ENCODE measurements at regions not wholly inside any gene's neighbourhood (a gene's known extent, or its start where the extent isn't known, plus 50 kb on each side); places are given as distances from the start of the nearest gene placed in this dataset.

DNA sequence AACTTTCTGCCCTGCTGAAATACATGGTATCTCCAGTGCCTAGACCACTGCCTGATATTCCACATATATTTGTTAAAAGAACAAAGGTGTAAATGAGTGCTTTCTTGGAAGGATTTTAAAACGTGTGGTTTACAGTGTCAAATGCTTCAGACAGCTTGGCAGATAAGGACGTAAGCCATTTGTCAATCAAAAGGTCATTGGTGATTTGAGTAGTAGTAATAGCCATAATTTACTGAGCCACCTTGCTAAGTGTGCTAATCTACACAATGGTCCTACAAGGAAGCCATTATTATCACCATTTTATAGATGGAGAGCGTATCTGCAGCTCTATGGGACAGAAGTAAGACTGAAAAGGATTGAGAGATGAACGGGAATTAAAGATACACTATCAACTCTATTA lies 186.8 kb upstream of the MPPED2 start:
- Histone ChIP-seq H3K56ac (ENCODE audit: extremely low read depth, insufficient read depth, low read length) (no peak overlapping the region), H2BK5ac (ENCODE audit: low read depth, low read length, poor library complexity, severe bottlenecking) (no peak overlapping the region), H3K14ac (replicated peaks; ENCODE audit: low read depth, low read length) (no peak overlapping the region), H3K18ac (ENCODE audit: low read depth, low read length) (no peak overlapping the region), H2BK15ac (ENCODE audit: low read depth, low read length) (no peak overlapping the region), H3K36me3 (ENCODE audit: control insufficient read depth, insufficient read depth, low read length) (no peaks in the 10 kb centered on the region), H3K4ac (ENCODE audit: low read depth, low read length) (no peak overlapping the region), H2AK9ac (replicated peaks; ENCODE audit: low read depth, low read length, poor library complexity) (no peak overlapping the region), H3K27me3 (ENCODE audit: control insufficient read depth, insufficient read depth, low read length) (no peaks in the 10 kb centered on the region), H3K4me2 (ENCODE audit: low read depth, low read length) (no peak overlapping the region), H4K20me1 (ENCODE audit: insufficient read depth, low read length) (no peaks in the 10 kb centered on the region), H3K4me3 (ENCODE audit: insufficient read depth, low read depth, low read length) (no peak overlapping the region), H2AK5ac (ENCODE audit: low read depth, low read length) (no peak overlapping the region), H3K9ac (ENCODE audit: low read depth, low read length) (no peak overlapping the region), H3K27ac (ENCODE audit: insufficient read depth, low read length) (no peak overlapping the region), H2AFZ (replicated peaks; ENCODE audit: low read length, poor library complexity) (no peak overlapping the region), H4K5ac (ENCODE audit: low read depth, low read length) (no peak overlapping the region), H3K23ac (ENCODE audit: low read depth, low read length) (no peak overlapping the region), H4K91ac (ENCODE audit: insufficient read depth, low read depth, low read length) (no peak overlapping the region), H3K9me3 (ENCODE audit: control insufficient read depth, insufficient read depth, low read length) (no peaks in the 10 kb centered on the region), H3K79me1 (ENCODE audit: low read depth in 1 of 2, low read length in 2 of 2) (no peaks in the 10 kb centered on the region), H3K9me1 (ENCODE audit: insufficient read depth, low read length) (no peaks in the 10 kb centered on the region), H4K8ac (ENCODE audit: low read depth in 2 of 2, low read length in 2 of 2) (no peak overlapping the region), H2BK20ac (ENCODE audit: low read depth, low read length) (no peak overlapping the region), H3K4me1 (ENCODE audit: control insufficient read depth, insufficient read depth, low read length) (no peaks in the 10 kb centered on the region), H2BK120ac (ENCODE audit: low read depth, low read length) (no peak overlapping the region)
- TF ChIP-seq MXI1 (IDR thresholded peaks at IDR 0.05; ENCODE audit: borderline replicate concordance, low read depth, low read length) (no peak), BHLHE40 (IDR thresholded peaks at IDR 0.05; ENCODE audit: low read depth, low read length) (no peak), NFE2L2 (IDR thresholded peaks at IDR 0.05; ENCODE audit: low read depth, low read length) (no peak), RFX5 (IDR thresholded peaks at IDR 0.05; ENCODE audit: low read depth, low read length) (no peak), POLR2A (IDR thresholded peaks at IDR 0.05; ENCODE audit: low read depth, low read length) (no peak), RCOR1 (IDR thresholded peaks at IDR 0.05; ENCODE audit: insufficient replicate concordance, low read length) (no peak), CEBPB (IDR thresholded peaks at IDR 0.05; ENCODE audit: low read depth, low read length) (no peak), FOS (IDR thresholded peaks at IDR 0.05; ENCODE audit: low read depth, low read length) (no peak)
- TF ChIP-seq, protein P1, sequence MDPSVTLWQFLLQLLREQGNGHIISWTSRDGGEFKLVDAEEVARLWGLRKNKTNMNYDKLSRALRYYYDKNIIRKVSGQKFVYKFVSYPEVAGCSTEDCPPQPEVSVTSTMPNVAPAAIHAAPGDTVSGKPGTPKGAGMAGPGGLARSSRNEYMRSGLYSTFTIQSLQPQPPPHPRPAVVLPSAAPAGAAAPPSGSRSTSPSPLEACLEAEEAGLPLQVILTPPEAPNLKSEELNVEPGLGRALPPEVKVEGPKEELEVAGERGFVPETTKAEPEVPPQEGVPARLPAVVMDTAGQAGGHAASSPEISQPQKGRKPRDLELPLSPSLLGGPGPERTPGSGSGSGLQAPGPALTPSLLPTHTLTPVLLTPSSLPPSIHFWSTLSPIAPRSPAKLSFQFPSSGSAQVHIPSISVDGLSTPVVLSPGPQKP (IDR thresholded peaks at IDR 0.05; ENCODE audit: borderline replicate concordance, low read depth, low read length), result no peak
- TF ChIP-seq, protein P2, sequence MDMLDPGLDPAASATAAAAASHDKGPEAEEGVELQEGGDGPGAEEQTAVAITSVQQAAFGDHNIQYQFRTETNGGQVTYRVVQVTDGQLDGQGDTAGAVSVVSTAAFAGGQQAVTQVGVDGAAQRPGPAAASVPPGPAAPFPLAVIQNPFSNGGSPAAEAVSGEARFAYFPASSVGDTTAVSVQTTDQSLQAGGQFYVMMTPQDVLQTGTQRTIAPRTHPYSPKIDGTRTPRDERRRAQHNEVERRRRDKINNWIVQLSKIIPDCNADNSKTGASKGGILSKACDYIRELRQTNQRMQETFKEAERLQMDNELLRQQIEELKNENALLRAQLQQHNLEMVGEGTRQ (IDR thresholded peaks at IDR 0.05; ENCODE audit: low read depth, low read length), result no peak
- TF ChIP-seq, protein P3, sequence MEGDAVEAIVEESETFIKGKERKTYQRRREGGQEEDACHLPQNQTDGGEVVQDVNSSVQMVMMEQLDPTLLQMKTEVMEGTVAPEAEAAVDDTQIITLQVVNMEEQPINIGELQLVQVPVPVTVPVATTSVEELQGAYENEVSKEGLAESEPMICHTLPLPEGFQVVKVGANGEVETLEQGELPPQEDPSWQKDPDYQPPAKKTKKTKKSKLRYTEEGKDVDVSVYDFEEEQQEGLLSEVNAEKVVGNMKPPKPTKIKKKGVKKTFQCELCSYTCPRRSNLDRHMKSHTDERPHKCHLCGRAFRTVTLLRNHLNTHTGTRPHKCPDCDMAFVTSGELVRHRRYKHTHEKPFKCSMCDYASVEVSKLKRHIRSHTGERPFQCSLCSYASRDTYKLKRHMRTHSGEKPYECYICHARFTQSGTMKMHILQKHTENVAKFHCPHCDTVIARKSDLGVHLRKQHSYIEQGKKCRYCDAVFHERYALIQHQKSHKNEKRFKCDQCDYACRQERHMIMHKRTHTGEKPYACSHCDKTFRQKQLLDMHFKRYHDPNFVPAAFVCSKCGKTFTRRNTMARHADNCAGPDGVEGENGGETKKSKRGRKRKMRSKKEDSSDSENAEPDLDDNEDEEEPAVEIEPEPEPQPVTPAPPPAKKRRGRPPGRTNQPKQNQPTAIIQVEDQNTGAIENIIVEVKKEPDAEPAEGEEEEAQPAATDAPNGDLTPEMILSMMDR (conservative IDR thresholded peaks at IDR 0.05; ENCODE audit: low read depth, low read length), result no peak
- dilution Hi-C loops (cut with HindIII; ENCODE audit: low sequenced_read_pairs, unreplicated experiment), result no loop called here
- BruUV-seq (replicated peaks), result no TSS peak
- ATAC-seq (ENCODE audit: low read depth) (no peak), DNase-seq (no peak)
- CTCF ChIA-PET, result no interaction called here
- intact Hi-C loops (cut with micrococcal nuclease), result no loop called here
- POLR2A ChIA-PET (ENCODE audit: unreplicated experiment), result interaction anchor here (0.6 kb wide), 1 partner anchor 1077 kb away, joined by 3 read pairs; no protein-coding TSS in a partner anchor
- in situ Hi-C loops (cut with MboI; ENCODE audit: low sequenced_read_pairs), result no loop called here
- WGBS, 2 experiments (ENCODE audit: extremely low coverage in 2 of 2, insufficient read length in 1 of 2), result 80% methylated on average over 1 of the region's 4 CpGs; no CpG with 5 or more reads in 1 of the 2 experiments
